Esophagus muscularis mucosa (tissue), 4 donors: ENCODE measurements at regions not wholly inside any gene's neighbourhood (a gene's known extent, or its start where the extent isn't known, plus 50 kb on each side); places are given as distances from the start of the nearest gene placed in this dataset.

Source experiments
- CTCF ChIP-seq, 3 experiments: fragments of 200-600 bp in 2 of 3; fragments of 450-650 bp in 1 of 3; sonication (generic) in 2 of 3; IDR thresholded peaks; one replicate each; pipeline ENCODE4 v1.5.1; 2017 to 2019; ENCODE audit warnings: antibody characterized with exemption in 3 of 3, mild to moderate bottlenecking in 2 of 3, moderate library complexity in 1 of 3
- EP300 ChIP-seq: sonication (generic); formaldehyde crosslinking; IDR thresholded peaks from one replicate; pipeline ENCODE4 v1.6.1; 2017; ENCODE audit warnings: antibody characterized with exemption
- POLR2A ChIP-seq: fragments of 450-650 bp; IDR thresholded peaks from one replicate; pipeline ENCODE4 v1.6.1; 2017; ENCODE audit warnings: antibody characterized with exemption, moderate library complexity, mild to moderate bottlenecking, low read depth

- TF ChIP-seq CTCF (IDR thresholded peaks at IDR 0.05) (no peak), POLR2A (no peak), EP300 (no peak)
These were observed 255.4 kb downstream of the OGFRL1 start for GRCh38 chr6:71544028-71544427.
